COLO668 (cell line): ENCODE measurements at regions not wholly inside any gene's neighbourhood (a gene's known extent, or its start where the extent isn't known, plus 50 kb on each side); places are given as distances from the start of the nearest gene placed in this dataset.

Experiments used
- DNase-seq: peaks from one replicate; lab custom pipeline; 2025; ENCODE audit not compliant: unreplicated experiment; lab: John Stamatoyannopoulos, UW

DNA sequence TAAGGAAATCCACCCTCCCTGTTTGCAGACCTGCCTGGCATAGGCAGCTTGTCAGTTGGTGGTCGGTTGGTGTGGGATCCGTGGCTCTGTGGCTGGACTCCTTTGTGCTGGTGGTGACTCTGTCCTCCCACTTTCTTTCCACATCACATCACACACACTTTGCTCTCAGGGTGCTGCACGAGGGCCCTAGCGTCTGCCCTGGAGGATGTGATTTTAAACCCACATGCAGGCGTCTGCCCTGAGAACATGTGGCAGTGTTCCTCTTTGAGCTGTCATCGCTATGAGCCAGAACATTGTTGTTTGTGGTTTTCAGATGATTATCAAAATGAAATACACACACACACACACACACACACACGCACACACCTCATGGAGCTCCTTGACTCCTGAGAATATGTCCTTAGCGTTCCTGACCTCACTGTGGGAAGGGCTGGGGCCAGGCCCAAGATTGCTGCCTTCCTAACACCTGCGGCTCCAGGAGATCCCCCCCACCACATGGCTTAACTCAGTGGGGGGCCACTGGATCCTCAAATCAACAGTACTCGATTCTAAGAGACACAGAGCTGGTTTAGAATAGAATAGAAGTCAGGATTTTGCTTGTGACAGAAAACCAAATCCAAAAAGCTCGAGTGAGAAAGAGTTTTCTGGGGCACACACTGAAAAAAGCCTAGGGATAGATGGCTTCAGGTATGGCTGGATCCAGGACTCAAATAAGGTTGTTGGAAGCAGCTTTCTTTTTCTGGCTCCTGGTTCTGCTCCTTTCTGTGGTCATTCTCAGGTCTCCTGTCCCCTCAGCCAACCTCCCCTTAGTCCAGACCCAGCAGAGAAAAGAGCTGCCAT is 54.8 kb downstream of the RTP5 start:
- no peak for DNase-seq

DNA sequence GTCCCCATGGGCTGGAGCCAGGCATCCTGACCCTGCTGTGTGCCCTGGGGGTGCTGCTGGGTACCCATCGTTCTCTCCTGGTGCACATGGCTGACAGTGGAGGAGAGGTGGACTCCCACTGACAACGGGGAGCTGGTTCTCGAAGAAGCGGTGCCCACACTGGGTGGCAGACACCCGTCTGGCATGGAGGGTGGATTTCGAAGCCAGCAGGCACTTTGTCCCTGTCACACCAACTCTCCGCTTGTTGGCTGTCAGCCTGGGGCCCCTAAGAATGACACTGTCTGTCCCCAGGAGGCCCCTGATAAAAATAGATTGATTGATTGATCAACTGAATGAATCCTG is 55.4 kb downstream of the RTP5 start:
- DNase-seq: no peak

DNA sequence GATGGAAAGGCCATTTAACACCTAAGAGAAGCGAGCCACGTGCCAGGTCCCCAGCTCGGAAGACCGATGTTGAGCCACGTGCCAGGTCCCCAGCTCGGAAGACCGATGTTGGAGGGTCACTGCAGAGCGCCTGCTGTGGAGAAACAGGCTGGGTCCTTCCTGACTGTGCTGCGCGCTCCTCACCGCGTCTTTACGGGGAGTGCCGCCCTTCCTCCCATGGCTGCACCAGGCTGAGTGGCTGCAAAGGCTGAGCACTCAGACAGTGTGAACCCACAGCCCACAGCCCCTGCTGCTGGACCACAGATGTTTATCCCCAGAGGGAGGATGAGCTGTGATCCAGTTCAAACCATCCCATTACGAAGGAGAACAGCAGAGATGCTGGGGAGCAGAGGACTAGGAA is 55.7 kb downstream of the RTP5 start:
- DNase-seq: no peak

DNA sequence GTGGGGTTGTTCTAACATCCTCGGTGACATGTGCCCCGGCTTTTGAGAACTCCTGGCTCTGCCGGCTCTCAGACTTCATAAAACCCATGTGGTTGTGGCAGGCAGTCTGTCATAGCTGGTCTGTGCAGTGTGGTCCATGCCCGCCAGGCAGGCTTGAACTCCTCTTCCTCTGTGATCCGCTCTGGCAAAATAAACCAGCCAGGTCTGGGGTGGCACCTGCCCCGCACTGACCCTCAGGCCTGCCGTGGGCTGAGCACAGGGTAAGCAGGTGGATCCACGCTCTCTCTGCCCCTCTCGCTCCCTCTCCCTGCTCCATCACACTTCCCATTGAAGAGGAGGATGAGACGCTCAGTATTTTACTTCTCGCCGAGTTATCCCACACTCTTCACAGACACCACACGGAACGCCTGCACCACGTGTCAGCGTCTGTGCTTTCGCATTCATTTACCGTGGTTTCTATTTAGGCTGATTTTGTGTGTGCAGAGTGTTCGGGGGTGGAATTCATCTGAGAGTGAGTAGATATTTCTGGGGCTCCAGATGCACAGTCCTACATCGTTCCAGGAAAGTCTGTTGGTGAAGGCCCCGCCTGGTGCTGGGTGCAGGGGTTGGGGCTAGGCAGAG is 56.4 kb downstream of the RTP5 start:
- no peak for DNase-seq

DNA sequence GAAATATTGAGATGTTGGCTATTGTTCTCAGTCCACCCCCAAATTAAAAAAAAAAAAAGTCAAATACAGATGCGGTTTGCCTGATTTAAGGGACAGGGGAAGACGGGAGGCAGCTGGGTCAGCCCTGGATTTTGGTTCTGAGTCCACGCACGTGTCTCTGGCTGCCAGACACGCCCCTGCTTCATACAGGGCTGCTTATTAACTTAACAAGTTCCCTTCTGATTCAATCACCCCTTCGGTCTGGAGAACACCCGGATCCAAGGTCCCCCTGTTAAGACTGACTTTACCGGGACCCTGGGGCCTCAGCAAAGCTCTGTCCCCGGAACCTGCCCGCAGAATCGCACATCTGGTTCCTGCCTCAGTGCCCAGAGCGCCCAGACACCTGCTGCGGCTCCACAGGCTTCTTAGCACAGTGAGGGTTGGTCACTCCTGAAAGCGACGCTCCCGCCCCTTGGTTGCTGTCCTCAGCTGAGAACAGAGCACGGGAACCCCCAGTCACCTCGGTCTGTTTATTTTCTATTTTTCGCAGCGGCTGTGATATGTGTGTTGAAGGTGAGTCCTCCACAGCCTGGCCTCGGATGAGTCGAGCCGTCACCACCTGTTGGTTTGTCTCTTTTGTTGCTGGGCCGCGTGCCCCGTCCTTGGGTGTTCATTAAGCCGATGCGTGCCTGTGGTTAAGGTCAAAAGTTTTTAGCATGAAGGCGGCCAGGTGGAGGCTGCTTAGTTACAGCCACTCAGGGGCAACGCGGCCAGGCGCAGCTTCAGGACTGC is 57.2 kb downstream of the RTP5 start:
- peak; percentile 79 for DNase-seq

DNA sequence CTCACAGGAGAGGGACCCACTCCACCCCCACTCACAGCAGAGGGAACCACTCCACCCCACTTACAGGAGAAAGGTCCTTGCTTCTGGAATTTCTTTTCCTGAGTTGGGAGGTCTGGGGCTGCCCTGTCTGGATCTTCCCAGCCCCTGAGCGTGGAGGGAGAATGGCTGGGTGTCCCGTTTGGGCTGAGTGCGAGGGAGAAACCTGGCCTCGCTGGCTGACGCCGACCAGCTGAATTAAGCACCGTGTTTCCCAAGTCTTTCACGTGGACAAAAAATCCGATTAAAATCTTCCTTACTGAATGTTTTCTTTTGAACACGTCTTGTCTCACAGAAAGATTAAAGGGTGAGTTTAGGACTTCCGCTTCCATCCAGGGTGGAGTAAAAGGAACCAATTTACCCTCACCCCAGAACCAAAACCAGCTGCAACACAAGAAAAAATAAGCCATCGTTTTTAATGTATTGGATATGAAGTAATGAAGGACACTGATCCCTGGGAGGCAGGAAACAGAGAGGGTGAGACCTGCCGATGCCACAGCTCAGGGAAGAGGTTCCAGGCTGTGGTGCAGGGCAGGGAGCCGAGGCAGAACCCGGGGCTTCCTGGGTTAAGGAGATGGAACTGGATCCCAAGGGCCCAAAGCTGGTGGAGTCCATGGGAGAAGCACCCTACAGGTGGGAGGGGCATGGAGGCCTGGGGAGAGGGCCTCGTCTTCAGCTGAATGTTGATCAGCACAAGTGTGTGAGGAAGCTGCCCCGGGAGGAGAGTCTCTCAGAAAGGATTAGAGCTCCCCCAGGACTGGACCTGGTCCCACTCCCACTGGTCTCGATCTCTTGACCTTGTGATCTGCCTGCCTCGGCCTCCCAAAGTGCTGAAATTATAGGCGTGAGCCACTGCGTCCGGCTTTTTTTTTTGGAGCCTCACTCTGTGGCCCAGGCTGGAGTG is 60.3 kb downstream of the RTP5 start:
- no peak for DNase-seq

DNA sequence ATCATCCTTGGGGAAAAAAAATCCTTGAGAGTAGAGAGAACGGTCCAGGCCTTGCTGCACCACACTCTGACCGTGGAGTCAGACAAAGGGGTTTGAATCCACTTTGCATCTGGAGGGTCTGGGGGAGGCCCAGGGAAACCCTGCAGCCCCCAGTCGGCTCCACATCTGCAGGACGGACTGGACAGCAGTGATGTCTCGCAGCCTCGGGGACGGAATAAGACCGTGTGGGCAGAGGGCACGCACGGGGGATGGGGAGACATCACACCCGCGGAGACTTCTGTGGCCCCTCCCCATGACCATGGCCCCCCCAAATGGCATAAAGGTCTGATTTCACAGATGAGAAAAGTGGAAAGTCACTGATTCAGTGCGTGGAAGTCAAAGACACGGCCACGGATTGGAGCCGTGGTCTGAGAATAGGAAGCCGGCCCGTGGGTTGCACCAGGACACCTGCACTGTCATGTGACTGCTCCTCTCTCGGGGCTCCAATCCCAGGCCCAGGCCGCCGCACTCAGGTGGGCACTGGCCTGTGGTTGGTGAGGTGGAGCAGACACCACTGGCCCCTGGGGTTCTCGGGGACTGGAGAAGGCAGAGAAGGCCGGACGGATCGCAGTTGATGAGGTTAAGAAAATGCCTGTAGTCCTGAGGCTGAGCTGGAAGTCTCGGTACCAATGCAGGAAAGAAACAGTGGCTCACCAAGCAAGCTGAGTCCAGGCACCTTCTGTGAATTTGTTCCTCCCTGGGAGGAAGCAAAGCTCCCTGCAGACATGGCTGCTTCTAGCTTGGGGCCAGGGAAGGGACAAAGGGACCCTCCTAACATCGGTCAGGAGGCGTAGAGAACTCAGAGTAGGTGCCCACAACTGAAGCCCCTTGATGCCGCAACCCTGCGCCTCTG is 61.8 kb downstream of the RTP5 start:
- no peak for DNase-seq

DNA sequence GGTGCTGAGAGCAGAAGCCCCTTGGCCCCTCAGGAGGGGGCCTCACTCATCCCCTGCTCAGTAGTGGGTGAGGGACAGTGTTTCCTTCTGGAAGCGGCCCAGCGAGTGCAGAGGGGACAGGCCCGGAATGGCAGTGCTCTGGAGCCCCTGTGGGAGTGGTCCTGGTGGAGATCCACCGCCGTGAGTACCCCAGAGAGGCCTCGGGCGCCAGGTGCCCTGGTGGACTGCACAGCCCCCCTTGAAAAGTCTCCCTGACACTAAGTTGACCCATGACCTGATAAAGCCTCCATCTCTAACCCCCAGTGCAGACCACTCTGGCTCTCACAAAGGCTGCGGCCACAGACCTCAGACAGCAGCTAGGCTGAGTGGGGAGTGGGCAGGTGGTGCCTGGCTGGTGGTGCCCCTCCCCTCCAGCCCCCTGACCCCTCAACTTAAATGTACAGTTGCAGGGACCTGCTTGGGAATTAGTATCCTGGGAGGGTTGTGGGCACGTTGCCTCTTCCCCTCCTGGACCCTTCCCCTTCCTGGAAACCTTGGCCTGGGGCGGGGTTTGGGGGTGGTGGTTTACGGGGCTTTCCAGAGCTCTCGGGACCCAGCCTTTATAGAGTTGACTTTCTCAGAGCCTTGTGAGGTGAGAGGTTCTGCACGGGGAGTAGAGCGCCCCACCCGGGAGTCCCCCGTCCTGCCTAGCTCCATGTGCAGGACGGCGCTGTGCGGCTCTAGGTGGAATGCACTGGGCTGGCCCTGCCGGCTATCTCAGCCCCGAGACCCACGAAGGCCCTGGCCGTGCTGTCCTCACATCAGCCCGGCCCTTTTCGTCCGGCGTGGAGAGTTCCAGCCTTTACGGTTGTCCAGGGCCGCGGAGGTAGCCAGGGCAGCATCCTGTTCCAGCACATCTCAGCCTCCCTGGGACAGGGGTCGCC is 62.7 kb downstream of the RTP5 start:
- DNase-seq: no peak

DNA sequence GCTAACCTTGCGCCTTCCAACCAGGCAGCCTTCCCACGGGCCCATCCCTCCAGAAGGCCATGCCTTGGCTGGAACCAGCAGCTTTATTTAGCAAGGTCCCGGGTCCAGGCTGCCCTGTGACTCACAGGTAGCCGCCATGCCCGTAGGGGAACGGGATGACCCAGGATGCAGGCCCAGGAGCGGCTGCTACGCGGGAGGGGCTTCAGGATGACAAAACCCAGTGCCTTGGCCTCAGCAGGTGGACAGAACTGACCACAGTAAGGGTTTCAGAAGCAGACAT is 63.3 kb downstream of the RTP5 start:
- no peak for DNase-seq

DNA sequence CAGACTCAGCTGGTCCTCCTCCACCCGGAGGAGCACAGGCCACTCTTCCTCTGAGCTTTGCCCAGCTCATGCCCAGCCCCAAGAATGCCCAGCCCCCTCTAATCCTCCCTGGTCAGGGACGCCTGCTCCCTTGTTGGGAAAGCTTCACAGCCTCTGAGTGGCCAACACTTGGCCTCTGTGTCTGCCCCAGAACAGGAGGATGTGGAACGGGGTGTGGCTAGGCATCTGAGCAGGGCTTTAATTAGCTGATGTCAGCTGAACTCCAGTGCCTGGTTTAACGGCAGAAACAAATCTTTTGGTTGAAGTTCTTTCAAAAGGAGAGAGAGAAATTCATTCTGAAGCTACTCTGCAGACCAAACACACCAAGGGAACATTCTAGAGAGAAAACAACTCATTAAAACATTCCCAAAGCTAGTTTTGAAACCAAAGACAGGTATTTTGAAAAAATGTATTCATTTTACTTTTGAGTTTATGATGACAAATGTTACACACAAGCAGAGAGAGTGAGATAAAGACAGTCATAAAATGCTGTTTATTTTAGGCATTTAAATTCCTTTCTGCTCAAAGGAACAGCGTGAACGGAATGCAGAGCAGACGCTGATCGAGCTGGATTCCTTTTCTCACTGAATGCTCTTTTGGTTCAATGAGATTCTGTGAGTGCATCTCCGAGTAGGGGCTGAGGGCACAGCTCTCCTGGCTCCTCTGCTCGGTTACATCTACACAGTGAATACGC is 63.8 kb downstream of the RTP5 start:
- DNase-seq: no peak

DNA sequence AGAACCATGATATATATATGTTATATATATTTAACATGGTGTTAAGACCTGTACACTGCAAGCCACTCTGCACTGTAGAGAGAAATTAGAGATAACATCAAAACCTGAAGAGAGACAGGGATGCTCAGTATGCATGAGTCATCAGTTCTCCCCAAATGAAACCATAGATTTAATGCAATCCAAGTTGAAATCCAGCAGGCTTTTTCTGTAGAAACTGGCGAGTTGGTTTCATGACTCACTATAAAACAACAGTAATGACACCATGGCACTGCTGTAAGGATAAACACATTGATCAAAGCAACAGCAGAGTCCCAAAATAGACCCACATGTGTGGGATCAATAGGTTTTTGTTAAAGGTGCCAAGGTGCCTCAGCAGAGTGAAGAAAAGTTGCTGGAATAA is 65.8 kb downstream of the RTP5 start:
- DNase-seq: no peak

DNA sequence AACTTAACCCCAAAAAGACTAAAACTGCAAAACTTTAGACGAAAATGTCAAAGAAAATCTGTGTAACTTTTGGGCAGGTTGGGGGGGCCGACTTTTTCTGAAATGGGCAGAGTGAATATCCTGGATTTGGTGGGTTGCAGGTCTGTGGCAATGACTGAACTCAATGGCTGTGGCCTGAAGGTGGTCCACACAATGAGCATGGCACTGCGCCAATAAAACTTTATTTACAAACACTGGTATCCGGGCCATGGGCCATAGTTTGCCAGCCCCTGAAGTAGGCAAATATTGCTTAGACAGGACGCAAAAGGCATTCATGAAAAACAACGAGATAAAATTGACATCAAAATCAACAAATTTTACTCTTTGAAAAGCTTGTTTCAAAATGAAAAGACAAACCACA is 66.2 kb downstream of the RTP5 start:
- DNase-seq: no peak

DNA sequence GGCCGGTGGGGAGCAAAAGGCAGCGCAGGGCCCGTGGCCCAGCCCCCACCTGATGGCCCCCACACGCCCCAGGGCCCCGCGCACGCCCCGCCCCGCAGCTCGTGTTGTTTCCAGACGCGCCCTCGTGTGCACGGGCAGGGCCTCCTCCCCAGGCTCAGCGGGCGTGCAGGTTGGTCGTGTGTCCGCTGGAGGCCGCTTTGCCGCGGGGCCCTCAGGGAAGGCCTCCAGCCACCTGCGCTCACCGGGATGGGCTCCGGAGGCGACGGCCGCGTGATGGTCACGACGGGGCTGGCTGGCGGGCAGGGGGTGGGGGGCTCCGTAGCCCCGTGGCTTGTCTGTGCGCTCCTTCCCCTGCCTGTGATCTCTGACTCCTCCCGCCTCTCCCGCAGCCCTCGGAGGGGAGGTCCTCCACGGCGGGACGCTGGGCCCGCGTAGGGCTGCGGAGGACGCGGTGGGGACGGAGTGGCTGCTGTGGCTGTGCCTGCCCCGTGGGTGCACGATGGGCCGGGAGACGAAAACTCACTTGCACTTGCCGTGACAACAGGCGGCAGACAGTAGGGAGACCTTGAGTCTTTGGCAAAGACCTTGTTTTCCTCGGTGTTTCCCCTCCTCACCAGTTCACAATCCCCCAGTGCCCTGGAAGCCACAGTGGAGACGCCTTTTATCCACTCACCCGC is 67.1 kb downstream of the RTP5 start:
- DNase-seq: no peak

DNA sequence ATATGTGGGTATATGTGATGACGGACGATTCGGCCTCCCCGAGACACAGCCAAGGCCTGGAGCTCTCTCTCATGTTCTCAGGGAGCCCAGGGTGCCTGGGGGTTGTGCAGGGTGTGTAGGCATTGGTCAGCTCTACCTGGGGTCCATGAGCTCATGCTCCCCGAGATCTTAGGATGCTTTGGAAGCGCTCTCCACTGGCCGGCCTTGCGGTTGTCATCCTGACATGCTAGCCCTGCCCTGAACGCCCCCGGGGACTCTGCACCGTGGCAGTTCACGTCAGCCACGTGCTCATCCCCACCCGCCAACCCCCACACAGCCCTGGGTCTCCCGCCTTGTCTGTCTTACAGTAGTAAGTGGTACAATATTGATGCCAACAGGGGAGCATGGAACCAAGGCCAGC is 67.8 kb downstream of the RTP5 start:
- no peak for DNase-seq

DNA sequence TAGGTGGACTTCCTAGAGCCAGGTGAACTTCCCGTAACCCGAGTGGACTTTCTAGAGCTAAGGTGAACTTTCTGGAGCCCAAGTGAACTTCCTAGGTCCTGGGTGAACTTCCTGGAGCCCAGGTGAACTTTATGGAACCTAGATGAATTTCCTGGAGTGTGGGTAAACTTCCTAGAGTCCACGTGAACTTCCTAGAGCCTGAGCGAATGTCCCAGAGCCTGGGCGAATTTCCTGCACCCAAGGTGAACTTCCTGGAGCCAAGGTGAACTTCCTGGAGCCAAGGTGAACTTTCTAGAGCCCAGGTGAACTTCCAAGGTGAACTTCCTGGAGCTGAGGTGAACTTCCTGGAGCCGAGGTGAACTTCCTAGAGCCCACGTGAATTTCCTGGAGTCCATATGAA is 70.0 kb downstream of the RTP5 start:
- no peak for DNase-seq

DNA sequence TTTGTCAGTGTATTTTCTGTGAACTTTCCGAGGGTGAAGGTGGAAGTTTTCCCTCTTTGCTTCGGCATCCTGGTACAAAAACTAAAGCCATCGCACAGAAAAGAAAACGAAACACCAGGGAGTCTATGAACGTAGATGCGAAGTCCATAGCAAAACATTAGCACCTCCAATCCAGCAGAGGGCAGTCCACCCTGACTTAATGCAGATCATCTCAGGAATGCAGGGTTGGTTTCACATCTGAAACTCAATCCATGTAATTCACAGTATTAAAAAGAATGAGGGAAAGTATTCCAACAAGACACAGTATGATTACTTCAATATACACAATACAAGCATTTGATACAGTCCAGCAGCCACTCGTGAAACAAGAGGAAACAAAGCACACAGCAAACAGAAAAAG is 70.8 kb downstream of the RTP5 start:
- no peak for DNase-seq

DNA sequence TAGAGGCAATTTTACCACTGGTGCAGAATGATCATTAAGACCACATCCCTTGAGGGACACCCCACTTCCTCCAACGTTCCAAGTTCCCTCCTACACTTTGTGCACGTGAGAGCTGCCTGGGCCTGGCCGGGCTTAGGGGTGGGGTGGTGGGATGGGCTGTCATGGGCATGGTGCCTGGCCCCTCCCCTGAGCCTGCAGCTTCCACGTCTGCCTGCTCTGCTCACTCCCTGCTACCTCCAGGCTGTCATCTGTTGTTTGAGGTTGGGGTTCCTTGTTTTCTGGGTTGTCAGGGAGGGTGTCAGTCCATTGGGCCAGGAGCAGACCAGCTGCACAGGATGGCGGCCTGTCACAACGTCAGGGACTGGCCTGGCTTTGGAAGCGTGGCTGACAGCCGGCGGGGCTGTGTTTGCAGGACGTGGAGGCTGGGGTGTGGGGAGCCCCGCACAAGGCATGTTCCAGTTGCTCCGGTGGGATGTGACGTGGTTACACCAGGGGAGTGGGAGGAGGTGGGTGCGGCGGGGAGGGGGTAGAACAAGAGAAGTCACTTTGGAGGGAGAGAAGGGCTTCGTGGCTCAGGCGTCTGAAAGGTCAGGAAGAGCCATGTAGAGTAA is 72.3 kb downstream of the RTP5 start:
- DNase-seq: no peak
